ENCODE measurements at regions not wholly inside any gene's neighbourhood (a gene's known extent, or its start where the extent isn't known, plus 50 kb on each side); places are given as distances from the start of the nearest gene placed in this dataset.

GRCh38 chr12:114895081-114895480, 211.1 kb upstream of the TBX3 start:
- Mint-ChIP-seq H3K27me3 (ENCODE audit: low read depth) (no peaks in the 10 kb centered on the region), H3K4me3 (ENCODE audit: low read depth) (no peak overlapping the region), H3K9me3 (peaks cover 10% of the 10 kb centered on the region), H3K4me1 (ENCODE audit: low read depth) (no peaks in the 10 kb centered on the region), H3K27ac (no peak overlapping the region), H3K36me3 (ENCODE audit: low read depth) (no peaks in the 10 kb centered on the region)
- DNase-seq (ENCODE audit: low spot score): no peak
- intact Hi-C loops (cut with micrococcal nuclease): no loop called here

- Mint-ChIP-seq H3K4me1 (ENCODE audit: low read depth) (no peaks in the 10 kb centered on the region), H3K4me3 (ENCODE audit: low read depth) (no peak overlapping the region), H3K27me3 (ENCODE audit: low read depth) (no peaks in the 10 kb centered on the region), H3K9me3 (peaks cover 5% of the 10 kb centered on the region), H3K27ac (no peak overlapping the region), H3K36me3 (ENCODE audit: low read depth) (no peaks in the 10 kb centered on the region)
- no peak for DNase-seq (ENCODE audit: low spot score)
- intact Hi-C loops (cut with micrococcal nuclease): no loop called here
Measured at GRCh38 chr12:114894076-114894475, 210.1 kb upstream of the TBX3 start.

GRCh38 chr12:114888928-114889584, 205.1 kb upstream of the TBX3 start:
- Mint-ChIP-seq H3K9me3 (no peaks in the 10 kb centered on the region), H3K4me3 (ENCODE audit: low read depth) (no peak overlapping the region), H3K36me3 (ENCODE audit: low read depth) (no peaks in the 10 kb centered on the region), H3K27me3 (ENCODE audit: low read depth) (no peaks in the 10 kb centered on the region), H3K27ac (no peak overlapping the region), H3K4me1 (ENCODE audit: low read depth) (no peaks in the 10 kb centered on the region)
- intact Hi-C loops (cut with micrococcal nuclease): no loop called here
- no peak for DNase-seq (ENCODE audit: low spot score)

- no peaks in the 10 kb centered on the region for H3K36me3 Mint-ChIP-seq (ENCODE audit: low read depth)
- H3K27me3 Mint-ChIP-seq (ENCODE audit: low read depth): no peaks in the 10 kb centered on the region
- intact Hi-C loops (cut with micrococcal nuclease): no loop called here
- H3K4me3 Mint-ChIP-seq (ENCODE audit: low read depth): no peak overlapping the region
- no peak for DNase-seq (ENCODE audit: low spot score)
- H3K27ac Mint-ChIP-seq: no peak overlapping the region
- no peaks in the 10 kb centered on the region for H3K9me3 Mint-ChIP-seq
- H3K4me1 Mint-ChIP-seq (ENCODE audit: low read depth): no peaks in the 10 kb centered on the region
Measured at GRCh38 chr12:114888448-114888847, 204.5 kb upstream of the TBX3 start.

GRCh38 chr12:114885501-114885900, 201.5 kb upstream of the TBX3 start:
- Mint-ChIP-seq H3K9me3 (no peaks in the 10 kb centered on the region), H3K27ac (no peak overlapping the region), H3K36me3 (ENCODE audit: low read depth) (no peaks in the 10 kb centered on the region), H3K4me3 (ENCODE audit: low read depth) (no peak overlapping the region), H3K27me3 (ENCODE audit: low read depth) (no peaks in the 10 kb centered on the region), H3K4me1 (ENCODE audit: low read depth) (no peaks in the 10 kb centered on the region)
- intact Hi-C loops (cut with micrococcal nuclease): no loop called here
- no peak for DNase-seq (ENCODE audit: low spot score)

GRCh38 chr12:114884575-114884974, 200.6 kb upstream of the TBX3 start:
- Mint-ChIP-seq H3K9me3 (no peaks in the 10 kb centered on the region), H3K36me3 (ENCODE audit: low read depth) (no peaks in the 10 kb centered on the region), H3K27ac (no peak overlapping the region), H3K27me3 (ENCODE audit: low read depth) (no peaks in the 10 kb centered on the region), H3K4me3 (ENCODE audit: low read depth) (no peak overlapping the region), H3K4me1 (ENCODE audit: low read depth) (no peaks in the 10 kb centered on the region)
- DNase-seq (ENCODE audit: low spot score): no peak
- intact Hi-C loops (cut with micrococcal nuclease): no loop called here

- Mint-ChIP-seq H3K27me3 (ENCODE audit: low read depth) (no peaks in the 10 kb centered on the region), H3K9me3 (no peaks in the 10 kb centered on the region), H3K27ac (no peak overlapping the region), H3K4me1 (ENCODE audit: low read depth) (no peaks in the 10 kb centered on the region), H3K36me3 (ENCODE audit: low read depth) (no peaks in the 10 kb centered on the region), H3K4me3 (ENCODE audit: low read depth) (no peak overlapping the region)
- intact Hi-C loops (cut with micrococcal nuclease): no loop called here
- DNase-seq (ENCODE audit: low spot score): no peak
Measured at GRCh38 chr12:114882083-114882482, 198.1 kb upstream of the TBX3 start.

GRCh38 chr12:114879354-114879753, 195.4 kb upstream of the TBX3 start:
- no peaks in the 10 kb centered on the region for H3K4me1 Mint-ChIP-seq (ENCODE audit: low read depth)
- DNase-seq (ENCODE audit: low spot score): no peak
- H3K36me3 Mint-ChIP-seq (ENCODE audit: low read depth): no peaks in the 10 kb centered on the region
- intact Hi-C loops (cut with micrococcal nuclease): no loop called here
- peaks cover 4% of the 10 kb centered on the region for H3K9me3 Mint-ChIP-seq
- H3K4me3 Mint-ChIP-seq (ENCODE audit: low read depth): no peak overlapping the region
- no peak overlapping the region for H3K27ac Mint-ChIP-seq
- no peaks in the 10 kb centered on the region for H3K27me3 Mint-ChIP-seq (ENCODE audit: low read depth)

GRCh38 chr12:114878781-114879180, 194.8 kb upstream of the TBX3 start:
- Mint-ChIP-seq H3K4me3 (ENCODE audit: low read depth) (no peak overlapping the region), H3K27me3 (ENCODE audit: low read depth) (no peaks in the 10 kb centered on the region), H3K9me3 (peaks cover 4% of the 10 kb centered on the region), H3K27ac (no peak overlapping the region), H3K36me3 (ENCODE audit: low read depth) (no peaks in the 10 kb centered on the region), H3K4me1 (ENCODE audit: low read depth) (no peaks in the 10 kb centered on the region)
- DNase-seq (ENCODE audit: low spot score): no peak
- intact Hi-C loops (cut with micrococcal nuclease): no loop called here

GRCh38 chr12:114876968-114877680, 193.1 kb upstream of the TBX3 start:
- no peaks in the 10 kb centered on the region for H3K27me3 Mint-ChIP-seq (ENCODE audit: low read depth)
- no peaks in the 10 kb centered on the region for H3K4me1 Mint-ChIP-seq (ENCODE audit: low read depth)
- no peak for DNase-seq (ENCODE audit: low spot score)
- H3K36me3 Mint-ChIP-seq (ENCODE audit: low read depth): no peaks in the 10 kb centered on the region
- intact Hi-C loops (cut with micrococcal nuclease): no loop called here
- no peak overlapping the region for H3K4me3 Mint-ChIP-seq (ENCODE audit: low read depth)
- peaks cover 4% of the 10 kb centered on the region for H3K9me3 Mint-ChIP-seq
- H3K27ac Mint-ChIP-seq: no peak overlapping the region

- Mint-ChIP-seq H3K4me3 (ENCODE audit: low read depth) (no peak overlapping the region), H3K36me3 (ENCODE audit: low read depth) (no peaks in the 10 kb centered on the region), H3K27ac (no peak overlapping the region), H3K4me1 (ENCODE audit: low read depth) (no peaks in the 10 kb centered on the region), H3K9me3 (peaks cover 8% of the 10 kb centered on the region), H3K27me3 (ENCODE audit: low read depth) (no peaks in the 10 kb centered on the region)
- DNase-seq (ENCODE audit: low spot score): no peak
- intact Hi-C loops (cut with micrococcal nuclease): no loop called here
Measured at GRCh38 chr12:114875313-114875712, 191.3 kb upstream of the TBX3 start.

GRCh38 chr12:114873656-114874055, 189.7 kb upstream of the TBX3 start:
- intact Hi-C loops (cut with micrococcal nuclease): no loop called here
- H3K9me3 Mint-ChIP-seq: peaks cover 8% of the 10 kb centered on the region
- no peak for DNase-seq (ENCODE audit: low spot score)
- no peak overlapping the region for H3K27ac Mint-ChIP-seq
- no peaks in the 10 kb centered on the region for H3K27me3 Mint-ChIP-seq (ENCODE audit: low read depth)
- no peaks in the 10 kb centered on the region for H3K36me3 Mint-ChIP-seq (ENCODE audit: low read depth)
- no peaks in the 10 kb centered on the region for H3K4me1 Mint-ChIP-seq (ENCODE audit: low read depth)
- H3K4me3 Mint-ChIP-seq (ENCODE audit: low read depth): no peak overlapping the region

- Mint-ChIP-seq H3K27me3 (ENCODE audit: low read depth) (no peaks in the 10 kb centered on the region), H3K36me3 (ENCODE audit: low read depth) (no peaks in the 10 kb centered on the region), H3K4me1 (ENCODE audit: low read depth) (no peaks in the 10 kb centered on the region), H3K4me3 (ENCODE audit: low read depth) (no peak overlapping the region), H3K27ac (no peak overlapping the region), H3K9me3 (peaks cover 13% of the 10 kb centered on the region)
- intact Hi-C loops (cut with micrococcal nuclease): no loop called here
- DNase-seq (ENCODE audit: low spot score): no peak
Measured at GRCh38 chr12:114868995-114869834, 185.2 kb upstream of the TBX3 start.

All from activated T-helper 2 cell treated with anti-CD3 and anti-CD28 coated beads, Interferon-gamma antibody, Interleukin-2, Interleukin-4, amounts not matched to agents 10 μg/mL and 5 μg/mL and 100 μg/mL, durations not matched to agents 14 hours and 24 hours and 36 hours (primary cell).